Renal cortex interstitium (tissue), 11 donors: ENCODE measurements at regions not wholly inside any gene's neighbourhood (a gene's known extent, or its start where the extent isn't known, plus 50 kb on each side); places are given as distances from the start of the nearest gene placed in this dataset.
"Not testable (repeated sequence)": the region's sequence is repeated elsewhere in the genome, so short reads cannot be mapped to it uniquely, and the experiment has no call there.

Experiments
- DNase-seq, 11 donors: peaks; one replicate each; pipeline ENCODE4 v3.0.0-alpha.2; 2013; ENCODE audit warnings: low read depth in 9 of 11, low spot score in 4 of 11; ENCODE audit errors: extremely low read depth in 1 of 11

- DNase-seq, result no peak
Observed at GRCh38 chr2:224217962-224218347, 178.9 kb upstream of the SERPINE2 start.

DNA sequence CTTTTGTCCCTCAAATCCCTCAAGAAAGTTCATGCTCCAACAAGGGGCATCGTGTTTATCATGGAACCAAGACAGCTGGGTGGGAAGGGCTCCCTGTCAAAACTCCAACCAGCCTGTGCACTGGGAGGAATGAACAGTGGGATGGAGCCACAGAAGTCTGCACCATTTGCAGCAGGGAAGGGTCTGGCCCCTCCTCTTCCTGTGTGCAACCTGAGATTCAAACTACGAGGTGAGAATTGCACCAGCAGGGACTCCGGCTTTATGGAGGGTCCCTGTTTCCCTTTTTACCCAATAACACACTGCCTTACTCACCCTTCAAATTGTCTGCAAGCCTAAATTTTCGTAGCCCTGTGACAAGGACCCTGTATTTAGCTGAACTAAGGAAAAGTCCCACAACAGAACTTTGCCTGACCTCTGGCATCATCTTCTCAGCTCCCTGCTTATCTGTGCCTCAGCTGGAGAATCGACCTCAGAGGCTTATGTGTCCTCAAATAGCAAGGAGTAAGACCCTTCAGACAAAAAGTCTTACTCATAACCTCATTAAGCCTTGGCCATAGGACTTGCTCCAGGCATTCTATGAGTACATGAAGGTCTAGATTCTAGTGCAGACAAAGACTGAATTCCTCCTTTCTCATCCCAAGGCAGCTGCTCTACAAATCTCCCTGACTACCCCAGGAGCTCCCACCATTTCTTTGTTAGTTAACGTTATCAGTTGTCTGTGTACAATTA lies 178.3 kb upstream of the SERPINE2 start:
- no peak for DNase-seq

GRCh38 chr2:224215611-224216010 lies 176.5 kb upstream of the SERPINE2 start:
- not testable (repeated sequence) for DNase-seq

- DNase-seq, result no peak
Observed at GRCh38 chr2:224213396-224213795, 174.3 kb upstream of the SERPINE2 start.

DNA sequence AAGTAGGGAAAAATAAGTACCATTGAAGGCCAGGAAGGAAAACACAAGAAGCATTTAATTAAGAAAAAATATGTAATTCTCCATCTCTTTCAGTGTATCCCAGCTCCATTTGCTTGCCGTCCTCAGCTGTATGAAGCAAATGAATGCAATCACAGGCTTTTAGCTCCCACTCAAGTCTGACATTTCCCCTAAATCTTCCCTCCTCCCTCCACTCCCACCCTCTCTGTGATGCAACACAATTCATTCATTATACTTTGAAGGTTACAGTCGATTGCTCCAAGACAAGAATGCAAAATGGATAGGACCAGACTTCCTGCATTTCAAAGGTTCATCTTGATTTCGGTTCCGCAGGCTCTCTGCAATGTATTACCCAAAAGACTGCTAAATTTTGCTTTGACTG lies 172.7 kb upstream of the SERPINE2 start:
- peak in 8 of 11 donors; percentile 16 to 43 (median 25) for DNase-seq

GRCh38 chr2:224211181-224211480 lies 172.0 kb upstream of the SERPINE2 start:
- no peak for DNase-seq

GRCh38 chr2:224210286-224211180 lies 171.4 kb upstream of the SERPINE2 start:
- DNase-seq, result no peak

- DNase-seq, result no peak
Observed at GRCh38 chr2:224209555-224210285, 170.6 kb upstream of the SERPINE2 start.

DNA sequence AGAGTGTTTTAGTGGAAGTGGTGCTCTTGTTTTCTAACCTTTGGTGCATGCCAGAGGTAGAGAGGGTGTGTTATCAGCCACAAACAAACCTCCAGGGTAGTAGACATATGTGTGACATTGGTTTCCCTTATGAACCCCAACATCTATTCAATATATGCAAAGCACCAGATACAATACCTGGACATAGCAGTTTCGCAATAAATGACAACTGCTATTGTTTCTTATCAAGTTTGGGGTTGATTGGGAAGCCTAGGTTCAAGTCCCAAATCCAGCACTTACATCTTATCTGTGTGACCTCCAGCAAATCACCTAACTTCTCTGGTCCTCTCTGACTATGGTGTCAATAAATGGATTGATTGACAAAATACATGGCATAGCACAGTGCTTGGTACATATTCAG lies 169.4 kb upstream of the SERPINE2 start:
- DNase-seq, result no peak

GRCh38 chr2:224208007-224208406 lies 168.9 kb upstream of the SERPINE2 start:
- no peak for DNase-seq

GRCh38 chr2:224206816-224207215 lies 167.7 kb upstream of the SERPINE2 start:
- no peak for DNase-seq

- no peak for DNase-seq
Observed at GRCh38 chr2:224202281-224202865, 163.3 kb upstream of the SERPINE2 start.

DNA sequence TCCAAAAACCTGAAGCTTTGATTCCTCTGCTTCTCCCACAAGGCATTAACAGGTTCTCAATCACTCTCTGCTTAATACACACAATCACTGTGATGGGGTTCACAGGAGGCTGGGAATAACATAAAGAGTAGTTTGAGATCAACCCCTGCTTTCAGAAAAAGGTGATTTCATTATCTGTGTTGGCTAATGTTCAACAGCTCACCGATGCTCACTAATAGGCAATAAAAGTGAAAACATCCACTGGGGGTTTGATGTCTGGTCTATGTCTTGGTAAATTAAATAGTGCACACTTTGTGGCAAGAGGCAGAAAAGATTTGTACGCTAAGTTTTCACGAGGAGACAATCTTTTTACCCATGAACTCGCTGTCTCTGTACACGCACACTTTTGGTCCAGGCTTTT lies 159.3 kb upstream of the SERPINE2 start:
- no peak for DNase-seq

DNA sequence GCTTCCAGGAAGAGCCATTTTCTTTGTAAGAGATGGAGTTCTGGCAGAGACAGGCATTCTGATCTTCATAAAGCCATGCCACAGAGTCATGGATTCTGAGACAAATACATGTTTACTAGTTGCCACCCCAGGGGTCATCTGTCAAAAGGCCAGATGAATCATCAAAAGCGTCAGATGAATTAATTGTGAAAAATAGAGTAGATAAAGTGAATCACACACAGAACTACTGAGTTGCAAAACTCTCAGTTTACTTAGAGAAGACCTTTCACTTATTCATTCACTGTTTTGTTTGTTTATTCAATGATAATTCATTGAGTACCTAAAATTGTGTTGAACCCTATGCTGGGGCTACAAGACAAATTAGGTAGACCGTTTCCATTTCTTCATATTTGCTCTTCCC lies 157.7 kb upstream of the SERPINE2 start:
- DNase-seq, result no peak

GRCh38 chr2:224195925-224196571 lies 157.0 kb upstream of the SERPINE2 start:
- no peak for DNase-seq

- no peak for DNase-seq
Observed at GRCh38 chr2:224194161-224194560, 155.1 kb upstream of the SERPINE2 start.

- DNase-seq, result no peak
Observed at GRCh38 chr2:224191465-224191864, 152.4 kb upstream of the SERPINE2 start.

DNA sequence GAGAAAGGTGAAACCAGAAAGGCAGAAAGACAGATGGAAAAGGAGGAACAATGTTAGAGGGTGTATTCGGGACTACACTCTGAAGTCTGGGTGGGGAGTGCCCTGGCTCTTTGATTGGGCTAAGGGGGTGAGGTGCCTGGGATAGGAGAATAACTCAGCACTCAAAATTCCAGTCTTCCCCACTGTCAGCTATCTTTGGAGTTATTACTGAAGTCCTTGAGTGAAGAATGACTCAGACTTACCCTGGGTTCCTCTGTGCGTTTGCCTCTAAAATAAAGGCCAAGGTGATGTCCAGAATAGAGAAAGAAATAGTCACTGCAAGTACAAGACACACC lies 151.8 kb upstream of the SERPINE2 start:
- DNase-seq, result no peak

GRCh38 chr2:224190234-224190935 lies 151.3 kb upstream of the SERPINE2 start:
- DNase-seq, result no peak
